H1 (cell line): ENCODE measurements at regions not wholly inside any gene's neighbourhood (a gene's known extent, or its start where the extent isn't known, plus 50 kb on each side); places are given as distances from the start of the nearest gene placed in this dataset.

Experiments
- CTCF ChIA-PET: fragments of 300-600 bp; sonication (Branson Sonifier 250); formaldehyde crosslinking; loops from one replicate; lab custom pipeline; 2021; ENCODE audit not compliant: partially characterized antibody; lab: Charles Lee
- POLR2A ChIA-PET: fragments of 300-600 bp; sonication (Branson Sonifier 250); formaldehyde crosslinking; loops from one replicate; lab custom pipeline; 2021; ENCODE audit warnings: inconsistent platforms; ENCODE audit not compliant: partially characterized antibody; lab: Charles Lee
- DNase-seq, 2 experiments: peaks; one replicate each; pipeline versions ENCODE4 v3.0.0 to v3.0.0-alpha.2; 2010 to 2022; ENCODE audit warnings: low spot score in 2 of 2, low read depth in 1 of 2, mixed read lengths in 1 of 2
- FAIRE-seq: peaks from 2 replicates; lab custom pipeline; 2011; peaks lifted over from hg19 to GRCh38; lab: Jason Lieb, UNC
- H2AFZ ChIP-seq: 2 replicates; pipeline ENCODE4 v1.8.1; 2012; ENCODE audit warnings: low read length, inconsistent platforms
- H2AK5ac ChIP-seq: 2 replicates; pipeline ENCODE4 v1.6.1; 2013; ENCODE audit warnings: low read depth, low read length
- H2BK120ac ChIP-seq: replicated peaks from 2 replicates; pipeline ENCODE3; 2013; ENCODE audit warnings: low read depth, low read length, inconsistent platforms
- H2BK12ac ChIP-seq: 2 replicates; pipeline ENCODE4 v1.6.1; 2013; ENCODE audit warnings: low read depth, low read length
- H2BK15ac ChIP-seq: 2 replicates; pipeline ENCODE4 v1.6.1; 2013; ENCODE audit warnings: low read length
- H2BK20ac ChIP-seq: 2 replicates; pipeline ENCODE4 v1.6.1; 2013; ENCODE audit warnings: low read length
- H2BK5ac ChIP-seq: 2 replicates; pipeline ENCODE4 v1.6.1; 2013; ENCODE audit warnings: low read depth, low read length
- H3K14ac ChIP-seq: 2 replicates; pipeline ENCODE4 v1.6.1; 2013; ENCODE audit warnings: inconsistent platforms; ENCODE audit not compliant: insufficient read length
- H3K18ac ChIP-seq: 2 replicates; pipeline ENCODE4 v1.6.1; 2013; ENCODE audit warnings: low read length; ENCODE audit errors: extremely low read depth
- H3K23ac ChIP-seq: 2 replicates; pipeline ENCODE4 v1.6.1; 2013; ENCODE audit warnings: inconsistent platforms; ENCODE audit not compliant: insufficient read length
- H3K23me2 ChIP-seq: 2 replicates; pipeline ENCODE4 v1.6.1; 2013; ENCODE audit warnings: low read depth, low read length
- H3K27ac ChIP-seq: 2 replicates; pipeline ENCODE4 v1.6.1; 2011; ENCODE audit warnings: low read depth, low read length, inconsistent platforms
- H3K27me3 ChIP-seq, 4 experiments: replicated peaks in 1 of 4; 1 replicate in 1 of 4; 2 replicates in 3 of 4; pipeline versions ENCODE4 v1.6.1 to v1.8.1; 2011 to 2013; ENCODE audit warnings: low read length in 3 of 4, mild to moderate bottlenecking in 3 of 4, inconsistent platforms in 2 of 4, mixed read lengths in 2 of 4, moderate library complexity in 1 of 4; ENCODE audit not compliant: control insufficient read depth in 3 of 4, insufficient read depth in 3 of 4; ENCODE audit errors: extremely low read depth in 1 of 4
- H3K36me3 ChIP-seq, 4 experiments: 2 replicates each; pipeline versions ENCODE4 v1.6.1 to v1.8.1; 2011 to 2013; ENCODE audit warnings: mild to moderate bottlenecking in 4 of 4, low read length in 3 of 4, moderate library complexity in 2 of 4, control low read depth in 1 of 4, inconsistent platforms in 1 of 4; ENCODE audit not compliant: insufficient read depth in 4 of 4, control insufficient read depth in 2 of 4
- H3K4ac ChIP-seq: replicated peaks from 2 replicates; pipeline ENCODE3; 2013; ENCODE audit warnings: low read length, low read depth, mixed read lengths, inconsistent platforms; ENCODE audit not compliant: insufficient read length
- H3K4me1 ChIP-seq, 4 experiments: replicated peaks in 1 of 4; 1 replicate in 1 of 4; 2 replicates in 3 of 4; pipeline versions ENCODE4 v1.6.1 to v1.8.1; 2011 to 2013; ENCODE audit warnings: low read length in 3 of 4, inconsistent platforms in 2 of 4, mixed read lengths in 1 of 4; ENCODE audit not compliant: insufficient read depth in 4 of 4, control insufficient read depth in 3 of 4
- H3K4me2 ChIP-seq, 2 experiments: 2 replicates each; pipeline versions ENCODE4 v1.6.1 to v1.8.1; 2011 to 2013; ENCODE audit warnings: low read depth in 2 of 2, low read length in 2 of 2, control low read depth in 1 of 2, inconsistent platforms in 1 of 2, mild to moderate bottlenecking in 1 of 2; ENCODE audit not compliant: insufficient read depth in 1 of 2
- H3K4me3 ChIP-seq, 4 experiments: fragments of 200-600, 300-600 bp in 1 of 4; sonication (generic), shearing (Covaris generic), sonication (Bioruptor Twin) in 1 of 4; 2 replicates each; pipeline versions ENCODE4 v1.5.1 to v1.8.1; 2011 to 2016; ENCODE audit warnings: low read length in 4 of 4, low read depth in 3 of 4, control low read depth in 2 of 4, inconsistent platforms in 2 of 4, mild to moderate bottlenecking in 2 of 4, mixed read lengths in 1 of 4, moderate library complexity in 1 of 4; ENCODE audit not compliant: insufficient read depth in 2 of 4; ENCODE audit errors: extremely low read depth in 1 of 4
- H3K56ac ChIP-seq: replicated peaks from 2 replicates; pipeline ENCODE3; 2013; ENCODE audit warnings: low read depth, mild to moderate bottlenecking, mixed read lengths, low read length, inconsistent platforms; ENCODE audit not compliant: insufficient read length
- H3K79me1 ChIP-seq: 2 replicates; pipeline ENCODE4 v1.6.1; 2013; ENCODE audit warnings: low read depth, low read length, control low read depth
- H3K79me2 ChIP-seq, 2 experiments: 2 replicates each; pipeline versions ENCODE4 v1.6.1 to v1.8.1; 2012 to 2013; ENCODE audit warnings: low read length in 2 of 2, mild to moderate bottlenecking in 2 of 2, inconsistent platforms in 1 of 2; ENCODE audit not compliant: insufficient read depth in 2 of 2, control insufficient read depth in 1 of 2
- H3K9ac ChIP-seq, 4 experiments: replicated peaks in 1 of 4; 1 replicate in 1 of 4; 2 replicates in 3 of 4; pipeline versions ENCODE4 v1.6.1 to v1.8.1; 2011 to 2013; ENCODE audit warnings: low read depth in 3 of 4, low read length in 3 of 4, control low read depth in 2 of 4, mild to moderate bottlenecking in 2 of 4, moderate library complexity in 2 of 4, inconsistent platforms in 1 of 4; ENCODE audit errors: extremely low read depth in 1 of 4
- H3K9me3 ChIP-seq, 2 experiments: 2 replicates each; pipeline versions ENCODE4 v1.6.1 to v1.8.1; 2012 to 2013; ENCODE audit warnings: mild to moderate bottlenecking in 2 of 2, moderate library complexity in 2 of 2, control low read depth in 1 of 2, inconsistent platforms in 1 of 2, low read depth in 1 of 2, low read length in 1 of 2, mixed read lengths in 1 of 2; ENCODE audit not compliant: insufficient read depth in 2 of 2
- H4K20me1 ChIP-seq, 2 experiments: replicated peaks in 1 of 2; 2 replicates each; pipeline versions ENCODE3 to v1.8.1; 2011 to 2013; ENCODE audit warnings: inconsistent platforms in 2 of 2, low read length in 2 of 2, mild to moderate bottlenecking in 1 of 2; ENCODE audit not compliant: insufficient read depth in 2 of 2, control insufficient read depth in 1 of 2
- H4K5ac ChIP-seq: 2 replicates; pipeline ENCODE4 v1.6.1; 2013; ENCODE audit warnings: low read length, low read depth, mixed read lengths, inconsistent platforms; ENCODE audit not compliant: insufficient read length
- H4K8ac ChIP-seq: 2 replicates; pipeline ENCODE4 v1.8.0; 2013; ENCODE audit warnings: mild to moderate bottlenecking, moderate library complexity, low read length, inconsistent platforms; ENCODE audit not compliant: insufficient read depth; ENCODE audit errors: extremely low read depth
- H4K91ac ChIP-seq: replicated peaks from 2 replicates; pipeline ENCODE3; 2013; ENCODE audit warnings: low read length, mixed read lengths, inconsistent platforms; ENCODE audit not compliant: insufficient read length
- BRCA1 ChIP-seq: IDR thresholded peaks from 2 replicates; pipeline ENCODE4 v1.6.1; 2012; ENCODE audit warnings: low read depth, low read length, improper control_type of control experiment
- CHD2 ChIP-seq: IDR thresholded peaks from 2 replicates; pipeline ENCODE4 v1.6.1; 2012; ENCODE audit warnings: low read length, improper control_type of control experiment
- KDM1A ChIP-seq: fragments of 200-600, 300-600 bp; sonication (generic); IDR thresholded peaks from 2 replicates; pipeline ENCODE4 v1.7.1; 2016; ENCODE audit warnings: mild to moderate bottlenecking, low read length, borderline replicate concordance
- POLR2AphosphoS5 ChIP-seq: IDR thresholded peaks from 2 replicates; pipeline ENCODE4 v1.6.1; 2011; ENCODE audit warnings: low read depth, low read length
- RAD21 ChIP-seq, 2 experiments: IDR thresholded peaks in 1 of 2; conservative IDR thresholded peaks in 1 of 2; 2 replicates each; pipeline ENCODE4 v1.6.1; 2011; ENCODE audit warnings: low read depth in 2 of 2, low read length in 2 of 2, improper control_type of control experiment in 1 of 2, inconsistent platforms in 1 of 2, mild to moderate bottlenecking in 1 of 2, moderate library complexity in 1 of 2
- RBBP5 ChIP-seq: IDR thresholded peaks from 2 replicates; pipeline ENCODE4 v1.7.1; 2012; ENCODE audit warnings: low read depth, mild to moderate bottlenecking, inconsistent platforms, low read length, moderate library complexity, borderline replicate concordance
- TEAD4 ChIP-seq: IDR thresholded peaks from 2 replicates; pipeline ENCODE4 v1.6.1; 2012; ENCODE audit warnings: low read depth, low read length, inconsistent platforms, mixed read lengths
- ZNF274 ChIP-seq: IDR thresholded peaks from 2 replicates; pipeline ENCODE4 v1.7.0; 2012; ENCODE audit warnings: low read length, borderline replicate concordance; ENCODE audit errors: extremely low read depth
- WGBS, 2 experiments: shearing (Covaris generic) in 1 of 2; methylation state at CpG; one replicate each; pipeline versions ENCODE4 v1.1.6 to v1.1.7; 2013 to 2015; ENCODE audit warnings: low lambda C conversion rate in 2 of 2, mixed read lengths in 2 of 2, inconsistent platforms in 1 of 2, low coverage in 1 of 2, missing lambda C conversion rate in 1 of 2; ENCODE audit not compliant: insufficient replicate concordance in 2 of 2, insufficient coverage in 1 of 2, insufficient read length in 1 of 2; ENCODE audit errors: extremely low coverage in 1 of 2, missing lambda C conversion rate in 1 of 2; 5-methylcytosine and 5-hydroxymethylcytosine counted together
- TF ChIP-seq, protein P1 (sequence below): IDR thresholded peaks from 2 replicates; pipeline ENCODE4 v1.6.1; 2012; ENCODE audit warnings: inconsistent platforms
- TF ChIP-seq, protein P2 (sequence below): IDR thresholded peaks from 2 replicates; pipeline ENCODE4 v1.6.1; 2011; ENCODE audit warnings: low read depth, mild to moderate bottlenecking, low read length; ENCODE audit not compliant: insufficient read depth

- WGBS, 2 experiments, result 93% methylated on average over 5 of the region's 5 CpGs; no CpG with 5 or more reads in 1 of the 2 experiments
- no peak for DNase-seq
Observed at GRCh38 chr12:59472273-59472672, 123.6 kb upstream of the SLC16A7 start.

More at GRCh38 chr12:59472273-59472672, 123.6 kb upstream of the SLC16A7 start:
- Histone ChIP-seq H3K4me2 (no peak overlapping the region), H3K23me2 (no peaks in the 10 kb centered on the region), H4K91ac (no peak overlapping the region), H3K56ac (no peak overlapping the region), H2AK5ac (no peak overlapping the region), H2BK12ac (no peak overlapping the region), H2BK5ac (no peak overlapping the region), H2BK20ac (no peak overlapping the region), H2BK15ac (no peak overlapping the region), H3K18ac (no peak overlapping the region), H2BK120ac (no peak overlapping the region), H3K9ac (no peak overlapping the region), H3K4me1 (no peaks in the 10 kb centered on the region), H3K4ac (no peak overlapping the region), H3K9me3 (no peaks in the 10 kb centered on the region), H3K79me1 (no peaks in the 10 kb centered on the region), H3K4me3 (no peak overlapping the region), H3K79me2 (no peaks in the 10 kb centered on the region), H4K8ac (no peak overlapping the region), H3K27me3 (no peaks in the 10 kb centered on the region), H3K23ac (no peak overlapping the region), H2AFZ (no peak overlapping the region), H4K5ac (no peak overlapping the region), H3K36me3 (no peaks in the 10 kb centered on the region), H4K20me1 (no peaks in the 10 kb centered on the region), H3K27ac (no peak overlapping the region), H3K14ac (no peak overlapping the region)
- POLR2A ChIA-PET, result no interaction called here
- TF ChIP-seq TEAD4 (no peak), KDM1A (no peak), BRCA1 (no peak), POLR2AphosphoS5 (no peak), RAD21 (IDR thresholded peaks at IDR 0.05 in 1 of 2, conservative IDR thresholded peaks at IDR 0.05 in 1 of 2; ENCODE audit: low read depth in 2 of 2, low read length in 2 of 2) (no peak), RBBP5 (no peak), CHD2 (no peak), ZNF274 (no peak)
- TF ChIP-seq, protein P1, sequence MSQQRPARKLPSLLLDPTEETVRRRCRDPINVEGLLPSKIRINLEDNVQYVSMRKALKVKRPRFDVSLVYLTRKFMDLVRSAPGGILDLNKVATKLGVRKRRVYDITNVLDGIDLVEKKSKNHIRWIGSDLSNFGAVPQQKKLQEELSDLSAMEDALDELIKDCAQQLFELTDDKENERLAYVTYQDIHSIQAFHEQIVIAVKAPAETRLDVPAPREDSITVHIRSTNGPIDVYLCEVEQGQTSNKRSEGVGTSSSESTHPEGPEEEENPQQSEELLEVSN, result no peak
- TF ChIP-seq, protein P2, sequence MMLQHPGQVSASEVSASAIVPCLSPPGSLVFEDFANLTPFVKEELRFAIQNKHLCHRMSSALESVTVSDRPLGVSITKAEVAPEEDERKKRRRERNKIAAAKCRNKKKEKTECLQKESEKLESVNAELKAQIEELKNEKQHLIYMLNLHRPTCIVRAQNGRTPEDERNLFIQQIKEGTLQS, result no peak
- no peak for FAIRE-seq
- CTCF ChIA-PET, result no interaction called here
